Stimulated activated effector memory CD8-positive, alpha-beta T cell treated with anti-CD3 and anti-CD28 coated beads, Interleukin-12 subunit alpha, Interleukin-12 subunit beta, amount 100 ng/mL, for 72 hours (primary cell): ENCODE measurements at regions not wholly inside any gene's neighbourhood (a gene's known extent, or its start where the extent isn't known, plus 50 kb on each side); places are given as distances from the start of the nearest gene placed in this dataset.

Source experiments
- ATAC-seq: fragments of 150-1000 bp; cut with Tn5 transposase; 2 replicates; pipeline ENCODE4 v1.10.0; 2021
- DNase-seq, 2 donors: peaks; one replicate each; pipeline ENCODE4 v3.0.0; 2021 to 2022; ENCODE audit warnings: low spot score in 2 of 2
- H3K27ac Mint-ChIP-seq: one replicate; pipeline ENCODE4 v1.8.0; 2022; ENCODE audit warnings: mild to moderate bottlenecking, mixed read lengths
- H3K36me3 Mint-ChIP-seq: one replicate; pipeline ENCODE4 v1.8.0; 2022; ENCODE audit warnings: mild to moderate bottlenecking, mixed read lengths
- H3K4me1 Mint-ChIP-seq: one replicate; pipeline ENCODE4 v1.8.0; 2022; ENCODE audit warnings: mixed read lengths
- H3K4me3 Mint-ChIP-seq: one replicate; pipeline ENCODE4 v1.8.0; 2022; ENCODE audit warnings: mild to moderate bottlenecking, mixed read lengths
- H3K9me3 Mint-ChIP-seq: one replicate; pipeline ENCODE4 v1.8.0; 2022; ENCODE audit warnings: mixed read lengths

DNA sequence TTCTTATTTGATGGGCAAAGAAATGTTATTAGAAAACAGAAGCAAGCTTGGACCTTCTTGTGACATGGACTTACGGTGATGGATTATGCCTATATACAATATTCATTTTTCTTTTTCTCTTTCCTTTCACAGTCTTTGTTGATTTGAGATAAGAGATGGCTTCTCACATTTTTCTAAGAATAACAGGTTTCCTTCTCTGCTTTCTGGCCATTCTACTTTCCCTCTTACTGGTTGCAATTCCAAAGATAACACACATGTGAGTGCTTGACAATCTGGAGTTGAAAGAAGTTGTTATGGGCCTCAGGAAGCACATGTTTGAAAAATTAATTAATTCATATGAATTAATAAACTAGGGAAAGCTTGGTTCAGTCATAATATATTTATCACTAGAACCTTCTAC lies 89.8 kb upstream of the RPS23 start:
- Mint-ChIP-seq H3K27ac (no peak overlapping the region), H3K36me3 (no peaks in the 10 kb centered on the region), H3K4me3 (no peak overlapping the region)

DNA sequence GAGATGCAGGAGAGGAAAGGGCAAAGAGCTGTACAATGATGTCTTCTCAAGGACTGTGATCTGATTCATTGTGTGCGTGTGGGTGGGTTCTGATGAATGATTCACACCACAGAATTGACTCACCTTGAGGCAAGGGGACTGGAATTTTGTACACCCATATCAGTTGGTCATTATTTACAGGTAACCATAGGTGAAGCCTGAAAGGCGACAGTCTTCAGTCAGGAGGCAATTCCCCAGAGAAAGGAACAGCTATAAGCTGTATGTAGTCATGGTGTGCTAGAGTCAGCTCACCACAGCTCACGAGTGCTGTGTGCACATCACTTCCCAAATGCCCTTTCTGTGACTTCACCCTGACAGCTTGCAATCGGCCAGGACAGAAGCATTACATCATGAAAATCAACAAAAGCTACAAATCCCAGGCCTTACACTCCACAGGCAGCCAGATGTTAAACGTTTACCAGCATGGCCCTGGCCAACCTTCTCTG lies 87.6 kb upstream of the RPS23 start:
- DNase-seq (no peak), ATAC-seq (peak; percentile 97)
- Mint-ChIP-seq H3K9me3 (no peaks in the 10 kb centered on the region), H3K4me1 (peaks cover 15% of the 10 kb centered on the region), H3K27ac (peak overlapping the region; percentile 11), H3K4me3 (no peak overlapping the region), H3K36me3 (no peaks in the 10 kb centered on the region)

More for the DNA sequence above, 89.8 kb upstream of the RPS23 start:
- Mint-ChIP-seq H3K9me3 (no peaks in the 10 kb centered on the region), H3K4me1 (peaks cover 12% of the 10 kb centered on the region)
- DNase-seq = no peak
- no peak for ATAC-seq

DNA sequence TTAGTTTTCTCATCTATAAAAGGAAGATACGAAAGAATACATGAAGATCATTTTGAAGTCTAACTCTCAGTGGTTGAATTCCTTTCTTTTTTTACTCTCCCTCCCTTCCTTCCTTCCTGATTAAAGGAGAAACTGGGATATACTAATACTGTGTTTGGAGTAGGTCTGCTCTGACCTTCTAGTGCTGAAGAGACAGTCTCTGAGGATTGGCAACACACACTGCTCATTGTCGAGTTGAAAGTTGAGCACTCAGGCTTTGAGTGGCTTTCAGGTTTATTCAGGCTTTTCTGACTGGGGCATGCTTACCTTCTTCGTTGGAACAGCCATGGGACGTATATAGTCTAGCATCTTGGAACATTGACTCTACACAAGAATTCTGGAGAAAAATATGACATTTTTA lies 86.9 kb upstream of the RPS23 start:
- DNase-seq = no peak
- Mint-ChIP-seq H3K4me1 (peaks cover 22% of the 10 kb centered on the region), H3K27ac (no peak overlapping the region), H3K36me3 (no peaks in the 10 kb centered on the region), H3K4me3 (no peak overlapping the region), H3K9me3 (no peaks in the 10 kb centered on the region)
- no peak for ATAC-seq

DNA sequence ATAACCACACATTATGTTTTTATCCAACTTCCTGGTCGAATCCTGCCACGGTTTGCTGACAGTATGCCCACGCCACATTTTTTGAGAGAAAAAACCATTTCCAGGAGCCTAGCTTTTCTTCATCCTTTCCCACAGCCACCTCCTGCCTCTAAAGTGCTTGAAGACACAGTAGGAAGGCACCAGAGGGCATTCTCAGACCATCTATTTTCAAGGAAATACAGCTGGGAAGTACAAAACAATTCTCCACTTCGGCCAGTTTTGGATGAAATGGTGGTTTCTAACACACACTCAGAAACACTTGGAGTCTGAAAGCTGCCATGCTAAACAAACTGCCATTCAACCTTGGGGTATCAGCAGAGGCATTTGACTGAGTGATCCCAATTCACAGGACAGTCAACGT lies 86.3 kb upstream of the RPS23 start:
- Mint-ChIP-seq H3K9me3 (no peaks in the 10 kb centered on the region), H3K4me3 (no peak overlapping the region), H3K36me3 (no peaks in the 10 kb centered on the region), H3K4me1 (peaks cover 22% of the 10 kb centered on the region), H3K27ac (no peak overlapping the region)
- DNase-seq (no peak), ATAC-seq (no peak)

DNA sequence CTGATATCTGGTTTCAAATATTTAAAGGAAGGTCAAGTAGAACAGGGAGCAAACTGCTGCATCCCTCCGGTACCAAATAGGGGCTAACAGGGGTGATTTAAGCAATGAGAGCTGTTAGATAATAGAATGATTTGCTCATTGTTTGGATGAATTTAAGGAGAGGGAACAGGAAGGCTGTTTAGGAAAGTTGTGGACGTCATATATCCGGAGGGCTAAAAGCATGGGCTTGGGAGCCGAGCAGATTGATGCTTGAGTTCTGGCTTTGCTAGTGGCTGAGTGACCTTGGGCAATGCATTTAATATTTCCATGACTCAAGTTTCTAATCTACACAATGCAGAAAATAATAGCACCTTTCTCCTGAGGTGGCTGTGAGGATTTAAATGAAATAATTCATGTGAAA lies 85.4 kb upstream of the RPS23 start:
- ATAC-seq = no peak
- H3K27ac Mint-ChIP-seq = no peak overlapping the region

DNA sequence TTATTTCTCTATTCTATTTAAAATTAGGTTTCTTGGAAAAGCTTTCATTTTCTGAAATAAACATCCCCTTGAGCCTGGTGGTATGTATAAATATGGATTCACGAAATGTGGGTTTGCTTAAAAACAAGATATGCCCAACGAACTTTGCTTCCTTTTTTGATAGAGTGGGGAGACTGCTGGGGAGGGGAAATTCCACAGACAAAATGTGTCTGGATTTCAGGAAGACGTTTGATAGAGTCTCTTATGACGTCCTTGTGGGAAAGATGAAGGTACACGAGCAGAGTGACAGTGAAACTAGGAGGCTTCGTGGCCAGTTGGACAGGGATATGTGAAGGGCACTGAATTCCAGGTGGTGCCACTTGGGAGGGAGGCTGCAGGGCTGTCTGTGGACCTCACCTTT lies 84.5 kb upstream of the RPS23 start:
- Mint-ChIP-seq H3K4me3 (no peak overlapping the region), H3K27ac (no peak overlapping the region), H3K4me1 (peaks cover 34% of the 10 kb centered on the region), H3K36me3 (no peaks in the 10 kb centered on the region), H3K9me3 (no peaks in the 10 kb centered on the region)
- DNase-seq (no peak), ATAC-seq (no peak)

More for the DNA sequence above, 85.4 kb upstream of the RPS23 start:
- no peak for DNase-seq
- Mint-ChIP-seq H3K9me3 (no peaks in the 10 kb centered on the region), H3K4me1 (peaks cover 25% of the 10 kb centered on the region), H3K4me3 (no peak overlapping the region), H3K36me3 (no peaks in the 10 kb centered on the region)

DNA sequence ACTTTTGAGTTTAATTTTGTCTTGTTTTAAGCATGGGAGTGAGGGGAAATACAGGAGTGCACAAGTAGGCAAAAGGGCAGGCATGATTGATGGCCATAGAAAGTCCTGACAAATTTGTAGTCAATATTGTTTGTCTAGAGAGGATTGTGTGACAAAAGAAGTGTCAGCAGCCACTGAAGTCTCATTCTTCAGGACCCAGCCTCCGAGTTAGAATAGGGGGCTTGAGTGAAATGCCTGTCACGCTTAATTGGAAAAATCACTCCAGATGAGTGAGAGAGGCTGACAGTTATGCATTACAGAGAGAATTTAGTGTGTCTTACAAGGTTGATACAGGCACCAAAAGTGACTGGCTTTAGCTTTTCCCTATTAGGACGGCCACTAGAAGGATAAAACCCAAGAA lies 81.9 kb upstream of the RPS23 start:
- H3K9me3 Mint-ChIP-seq = no peaks in the 10 kb centered on the region
- H3K4me1 Mint-ChIP-seq = peaks cover 33% of the 10 kb centered on the region
- H3K4me3 Mint-ChIP-seq = no peak overlapping the region
- no peaks in the 10 kb centered on the region for H3K36me3 Mint-ChIP-seq
- peak overlapping the region; percentile 94 for H3K27ac Mint-ChIP-seq
- no peak for DNase-seq
- no peak for ATAC-seq

DNA sequence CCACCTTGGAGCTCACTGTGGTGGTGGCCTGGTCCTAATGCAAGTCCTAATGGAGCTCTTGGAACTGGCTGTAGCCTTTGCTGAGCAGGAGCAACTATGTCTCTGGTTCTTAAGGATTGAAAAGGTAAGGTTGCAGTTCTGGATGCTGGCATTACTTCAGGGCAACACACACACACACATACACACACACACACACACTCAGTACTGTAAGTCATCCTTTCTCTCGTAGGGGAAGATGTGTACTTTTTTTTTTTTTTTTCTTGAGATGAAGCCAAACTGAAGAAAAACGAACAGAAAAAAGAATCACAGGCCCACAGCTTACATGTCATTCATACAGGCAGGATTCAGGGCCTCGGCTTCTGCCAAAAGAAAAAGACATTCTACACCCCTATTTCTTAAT lies 81.1 kb upstream of the RPS23 start:
- ATAC-seq (no peak), DNase-seq (peak in 1 of 2 donors; percentile 12)
- Mint-ChIP-seq H3K36me3 (no peaks in the 10 kb centered on the region), H3K27ac (peak overlapping the region; percentile 94), H3K4me3 (no peak overlapping the region), H3K4me1 (peaks cover 32% of the 10 kb centered on the region), H3K9me3 (no peaks in the 10 kb centered on the region)

DNA sequence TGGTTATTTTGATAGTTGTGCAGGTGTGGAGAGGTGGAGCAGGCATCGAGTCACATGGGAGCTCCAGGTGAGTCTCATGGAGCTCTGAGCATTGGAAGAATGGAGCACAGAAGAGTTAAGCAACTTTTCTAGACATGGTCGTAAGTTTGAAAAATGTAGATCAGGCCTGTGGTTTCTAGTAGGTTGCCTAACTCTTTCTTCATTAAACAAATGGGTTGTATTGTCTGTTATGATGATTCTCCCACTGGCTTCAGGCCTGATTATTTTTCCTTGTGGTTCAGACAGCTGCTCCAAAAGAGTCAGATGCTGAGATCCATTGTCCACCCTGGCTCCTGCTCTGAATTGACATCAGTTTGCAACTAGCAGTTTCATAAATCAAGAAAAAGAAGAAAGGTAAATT lies 80.3 kb upstream of the RPS23 start:
- Mint-ChIP-seq H3K4me1 (peaks cover 32% of the 10 kb centered on the region), H3K36me3 (no peaks in the 10 kb centered on the region), H3K27ac (peak overlapping the region; percentile 94), H3K4me3 (no peak overlapping the region), H3K9me3 (no peaks in the 10 kb centered on the region)
- DNase-seq (no peak), ATAC-seq (no peak)

DNA sequence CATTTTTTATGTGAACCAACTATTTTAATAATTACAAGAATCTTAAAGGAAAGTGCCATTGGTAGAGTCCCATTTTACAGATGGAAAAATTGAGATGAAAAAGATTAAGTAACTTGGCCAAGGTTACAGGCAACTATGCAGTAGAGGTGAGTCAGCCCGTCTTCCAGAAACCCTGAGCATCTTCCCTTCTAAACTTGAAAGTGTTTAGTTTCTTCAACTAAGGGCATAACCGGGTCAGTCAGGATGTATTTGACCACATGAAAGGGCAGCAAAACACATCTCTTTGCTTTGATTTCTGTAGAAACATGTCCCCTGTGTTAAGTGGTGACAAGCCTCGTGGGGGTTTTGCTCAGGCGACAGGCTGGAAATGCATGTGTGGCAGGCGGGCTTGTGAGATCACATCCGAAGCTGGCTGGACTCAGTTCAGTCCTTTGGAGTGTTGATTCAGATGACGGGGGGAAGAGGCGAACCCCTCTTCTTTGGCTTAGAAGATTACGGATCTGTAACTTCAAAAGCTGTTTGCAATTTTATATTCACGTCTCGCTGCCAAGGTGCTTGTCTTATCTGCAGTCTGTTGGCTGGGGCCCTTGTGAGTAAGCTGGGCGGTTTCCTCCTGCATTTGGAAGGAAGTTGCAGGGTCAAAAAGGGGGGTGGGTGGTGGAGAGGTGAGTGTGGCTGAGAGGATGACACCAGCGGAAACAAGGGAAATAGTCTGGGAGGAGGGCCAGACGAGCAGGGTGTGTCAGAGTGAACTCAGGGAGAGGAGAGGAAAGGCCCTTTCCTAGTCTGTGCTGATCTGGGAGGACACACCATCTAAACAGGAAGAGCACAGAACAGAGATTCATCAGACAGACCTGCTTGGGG lies 78.9 kb upstream of the RPS23 start:
- Mint-ChIP-seq H3K4me1 (peaks cover 32% of the 10 kb centered on the region), H3K9me3 (no peaks in the 10 kb centered on the region), H3K36me3 (no peaks in the 10 kb centered on the region), H3K27ac (peak overlapping the region; percentile 94), H3K4me3 (peak overlapping the region; percentile 62)
- DNase-seq (peak; percentile 25 to 72), ATAC-seq (peak; percentile 90)

DNA sequence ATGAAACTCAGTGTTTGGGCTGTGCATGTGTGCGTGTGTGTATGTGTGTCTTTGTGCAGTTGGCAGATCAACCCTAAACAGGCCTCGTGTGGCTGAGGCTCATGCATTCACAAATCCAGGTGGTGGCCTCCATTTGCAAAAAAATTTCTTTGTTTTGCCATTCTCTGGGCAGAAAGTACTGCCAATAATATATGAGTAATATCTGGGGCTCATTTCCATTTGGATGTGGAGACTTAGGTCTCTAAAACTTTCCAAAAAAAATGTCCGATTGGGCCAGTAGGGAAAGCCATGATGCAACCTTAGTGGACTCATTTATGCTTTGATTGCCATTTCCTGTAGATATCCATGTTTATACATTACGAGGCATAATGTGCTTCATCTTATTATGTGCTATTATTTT lies 77.9 kb upstream of the RPS23 start:
- H3K4me3 Mint-ChIP-seq = no peak overlapping the region
- no peaks in the 10 kb centered on the region for H3K36me3 Mint-ChIP-seq
- H3K27ac Mint-ChIP-seq = no peak overlapping the region
- no peaks in the 10 kb centered on the region for H3K9me3 Mint-ChIP-seq
- ATAC-seq = no peak
- DNase-seq = peak in 1 of 2 donors; percentile 10
- peaks cover 31% of the 10 kb centered on the region for H3K4me1 Mint-ChIP-seq

DNA sequence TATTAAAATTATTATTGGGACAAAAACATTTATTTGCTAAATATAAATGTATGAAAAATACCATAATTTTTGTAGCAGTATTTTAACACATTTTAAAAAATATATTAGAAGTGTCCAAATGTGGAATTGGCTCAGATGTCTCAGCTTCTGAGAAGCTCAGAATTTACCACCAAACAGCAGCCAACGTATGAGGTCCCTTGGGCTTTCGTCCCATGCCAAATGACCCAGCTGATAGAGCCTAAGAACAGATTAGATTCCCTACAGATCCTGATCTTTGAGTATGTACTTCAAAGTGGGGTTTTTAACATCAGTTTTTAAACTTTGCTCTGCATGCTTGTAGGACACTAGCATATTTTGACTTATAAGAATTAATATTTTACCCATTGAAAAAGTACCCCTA lies 77.3 kb upstream of the RPS23 start:
- peaks cover 26% of the 10 kb centered on the region for H3K4me1 Mint-ChIP-seq
- no peak for ATAC-seq
- H3K36me3 Mint-ChIP-seq = no peaks in the 10 kb centered on the region
- H3K9me3 Mint-ChIP-seq = no peaks in the 10 kb centered on the region
- H3K4me3 Mint-ChIP-seq = no peak overlapping the region
- no peak overlapping the region for H3K27ac Mint-ChIP-seq
- no peak for DNase-seq

DNA sequence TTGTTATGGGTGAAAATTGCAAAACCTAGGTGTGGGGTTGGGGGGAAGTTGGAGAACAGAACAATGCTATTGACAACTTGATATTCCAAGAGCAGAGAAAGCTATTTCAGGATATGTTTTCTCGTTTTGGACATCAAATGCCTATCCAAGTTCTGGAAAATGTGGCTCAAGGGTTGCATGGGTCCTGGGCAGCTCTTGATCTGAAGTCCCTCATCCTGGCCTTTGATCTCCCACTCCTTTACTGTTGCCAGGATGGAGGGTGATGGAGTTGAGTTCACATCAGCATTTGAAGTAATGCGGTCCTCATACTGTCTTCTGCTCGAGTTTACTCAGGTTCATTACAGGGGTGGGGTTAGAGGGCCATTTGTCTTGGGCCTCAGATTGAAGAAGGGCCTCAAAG lies 76.9 kb upstream of the RPS23 start:
- Mint-ChIP-seq H3K4me3 (no peak overlapping the region), H3K4me1 (peaks cover 22% of the 10 kb centered on the region), H3K36me3 (no peaks in the 10 kb centered on the region), H3K9me3 (no peaks in the 10 kb centered on the region), H3K27ac (no peak overlapping the region)
- ATAC-seq (no peak), DNase-seq (peak in 1 of 2 donors; percentile 32)

DNA sequence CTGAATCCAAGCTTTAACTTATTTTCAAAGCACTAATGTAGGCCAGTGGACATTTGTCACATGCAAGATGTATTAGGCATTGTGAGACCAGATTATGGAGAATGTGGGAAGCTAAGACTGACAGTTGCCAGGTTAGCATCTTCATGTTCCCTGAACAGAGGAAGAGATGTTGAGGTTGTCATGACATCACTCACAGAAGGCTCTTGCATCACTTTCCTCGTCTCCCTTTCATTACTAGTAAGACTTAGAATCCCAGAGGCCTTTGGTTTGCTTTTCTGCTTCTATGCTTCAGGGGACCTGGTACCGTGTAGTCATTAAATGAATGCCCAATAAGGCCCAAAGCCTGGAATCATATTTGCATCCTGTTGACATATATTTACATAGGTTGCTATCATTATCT lies 76.4 kb upstream of the RPS23 start:
- H3K9me3 Mint-ChIP-seq = no peaks in the 10 kb centered on the region
- H3K27ac Mint-ChIP-seq = no peak overlapping the region
- ATAC-seq (no peak), DNase-seq (peak in 1 of 2 donors; percentile 45)
- H3K36me3 Mint-ChIP-seq = no peaks in the 10 kb centered on the region
- no peak overlapping the region for H3K4me3 Mint-ChIP-seq
- peaks cover 22% of the 10 kb centered on the region for H3K4me1 Mint-ChIP-seq

DNA sequence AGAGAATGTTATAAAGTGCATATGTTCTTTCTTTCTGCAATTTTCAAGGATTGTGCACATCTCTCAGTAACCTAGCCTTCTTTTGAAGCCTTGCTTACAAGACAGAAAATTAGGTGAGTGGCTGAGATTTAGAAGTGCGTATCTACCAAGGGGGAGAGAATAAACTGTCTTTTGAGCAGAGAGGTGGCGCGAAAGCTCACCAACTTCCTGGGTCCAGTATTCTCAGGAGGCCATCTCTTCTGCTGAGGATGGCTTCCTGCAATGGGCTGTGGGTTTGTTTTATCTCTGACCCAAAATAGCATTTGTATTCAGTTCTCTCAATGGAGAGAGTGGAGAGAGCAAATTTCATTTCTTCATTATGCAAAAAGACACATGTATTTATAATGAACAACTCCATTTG lies 75.4 kb upstream of the RPS23 start:
- no peak for DNase-seq
- no peaks in the 10 kb centered on the region for H3K9me3 Mint-ChIP-seq
- H3K4me1 Mint-ChIP-seq = peaks cover 19% of the 10 kb centered on the region
- no peak overlapping the region for H3K4me3 Mint-ChIP-seq
- no peaks in the 10 kb centered on the region for H3K36me3 Mint-ChIP-seq
- H3K27ac Mint-ChIP-seq = no peak overlapping the region
- ATAC-seq = no peak

DNA sequence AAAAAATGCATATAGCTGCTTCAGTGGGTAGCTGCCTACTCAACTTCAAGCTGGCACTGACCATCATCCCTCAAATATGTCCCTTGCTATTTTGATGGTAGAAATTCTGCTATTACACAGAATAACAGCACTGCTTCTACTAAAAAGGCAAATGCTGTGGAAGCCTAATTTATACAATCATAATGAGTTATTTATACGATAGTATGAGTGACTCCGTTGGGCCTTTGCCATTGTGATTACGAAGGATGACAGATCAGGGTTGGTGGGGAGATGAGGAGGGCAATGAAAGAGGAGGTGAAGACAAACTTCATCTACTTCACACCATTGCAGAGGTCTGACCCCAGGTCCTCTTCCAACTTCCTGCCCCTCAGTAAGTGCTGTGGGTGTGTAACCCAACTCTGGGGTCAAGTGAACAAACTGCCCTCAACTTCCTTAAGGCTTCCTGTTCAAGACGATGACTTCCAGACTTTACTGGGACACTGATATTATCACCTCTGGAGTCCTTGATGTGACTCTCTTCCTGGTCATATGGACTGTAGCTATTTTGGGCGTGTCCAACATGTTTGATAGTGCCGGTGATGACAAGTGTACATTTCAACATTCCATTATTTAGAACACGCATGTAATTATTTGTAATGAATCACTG lies 74.1 kb upstream of the RPS23 start:
- no peaks in the 10 kb centered on the region for H3K9me3 Mint-ChIP-seq
- H3K4me3 Mint-ChIP-seq = no peak overlapping the region
- no peaks in the 10 kb centered on the region for H3K36me3 Mint-ChIP-seq
- peaks cover 7% of the 10 kb centered on the region for H3K4me1 Mint-ChIP-seq
- H3K27ac Mint-ChIP-seq = no peak overlapping the region
- peak in 1 of 2 donors; percentile 46 for DNase-seq
- no peak for ATAC-seq
